Ascending aorta (tissue), 2 donors: ENCODE measurements at regions not wholly inside any gene's neighbourhood (a gene's known extent, or its start where the extent isn't known, plus 50 kb on each side); places are given as distances from the start of the nearest gene placed in this dataset.

Experiments used
- DNase-seq, 2 donors: peaks; one replicate each; pipeline ENCODE4 v3.0.0-alpha.2; 2019; ENCODE audit warnings: low spot score in 2 of 2
- H3K27ac ChIP-seq, 2 donors: fragments of 200-600 bp; sonication (generic); one replicate each; pipeline ENCODE4 v1.5.1; 2016 to 2017; ENCODE audit warnings: mild to moderate bottlenecking in 1 of 2
- H3K27me3 ChIP-seq: fragments of 200-600 bp; sonication (generic); one replicate; pipeline ENCODE4 v1.5.1; 2017
- H3K36me3 ChIP-seq, 2 donors: fragments of 200-600 bp; sonication (generic); one replicate each; pipeline ENCODE4 v1.5.1; 2016
- H3K4me1 ChIP-seq, 2 donors: fragments of 200-600 bp; sonication (generic); one replicate each; pipeline ENCODE4 v1.5.1; 2016 to 2017; ENCODE audit warnings: mild to moderate bottlenecking in 1 of 2
- H3K4me3 ChIP-seq, 2 donors: fragments of 200-600 bp; sonication (generic); one replicate each; pipeline ENCODE4 v1.5.1; 2016 to 2017; ENCODE audit warnings: mild to moderate bottlenecking in 1 of 2
- H3K9me3 ChIP-seq, 2 donors: fragments of 200-600 bp; sonication (generic); one replicate each; pipeline ENCODE4 v1.5.1; 2016
- intact Hi-C: fragments of 100-400 bp; cut with DNase I; formaldehyde crosslinking; loops from one replicate; pipeline ENCODE4 v1.15.1; 2023
- TF ChIP-seq, protein P1 (sequence below), 3 experiments: fragments of 200-600 bp in 2 of 3; fragments of 450-650 bp in 1 of 3; sonication (generic) in 2 of 3; IDR thresholded peaks; one replicate each; pipeline ENCODE4 v1.5.1; 2016 to 2019; ENCODE audit warnings: antibody characterized with exemption in 3 of 3, mild to moderate bottlenecking in 1 of 3, moderate library complexity in 1 of 3

DNA sequence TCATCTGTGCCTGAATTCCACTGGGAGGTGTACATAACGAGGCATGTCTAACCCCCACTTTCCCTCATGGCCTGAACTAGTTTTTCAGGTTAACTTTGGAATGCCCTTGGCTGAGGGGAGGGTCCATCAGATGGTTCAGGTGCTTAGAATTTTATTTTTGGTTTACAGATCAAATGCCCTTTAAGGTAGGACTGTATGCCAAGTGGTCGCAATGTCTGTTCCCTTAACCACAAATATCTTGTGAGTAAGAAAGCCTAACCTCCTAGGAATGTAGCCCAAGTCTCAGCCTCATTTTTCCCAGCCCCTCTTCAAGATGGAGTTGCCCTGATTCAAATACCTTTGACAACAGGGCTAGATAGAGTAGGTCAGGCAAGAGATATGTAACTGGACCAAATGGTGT lies 78.4 kb downstream of the RNASET2 start:
- Histone ChIP-seq H3K4me1 (no peaks in the 10 kb centered on the region), H3K27me3 (no peaks in the 10 kb centered on the region), H3K36me3 (no peaks in the 10 kb centered on the region), H3K9me3 (no peaks in the 10 kb centered on the region), H3K27ac (no peak overlapping the region), H3K4me3 (no peak overlapping the region)
- intact Hi-C loops, result no loop called here
- TF ChIP-seq, protein P1, sequence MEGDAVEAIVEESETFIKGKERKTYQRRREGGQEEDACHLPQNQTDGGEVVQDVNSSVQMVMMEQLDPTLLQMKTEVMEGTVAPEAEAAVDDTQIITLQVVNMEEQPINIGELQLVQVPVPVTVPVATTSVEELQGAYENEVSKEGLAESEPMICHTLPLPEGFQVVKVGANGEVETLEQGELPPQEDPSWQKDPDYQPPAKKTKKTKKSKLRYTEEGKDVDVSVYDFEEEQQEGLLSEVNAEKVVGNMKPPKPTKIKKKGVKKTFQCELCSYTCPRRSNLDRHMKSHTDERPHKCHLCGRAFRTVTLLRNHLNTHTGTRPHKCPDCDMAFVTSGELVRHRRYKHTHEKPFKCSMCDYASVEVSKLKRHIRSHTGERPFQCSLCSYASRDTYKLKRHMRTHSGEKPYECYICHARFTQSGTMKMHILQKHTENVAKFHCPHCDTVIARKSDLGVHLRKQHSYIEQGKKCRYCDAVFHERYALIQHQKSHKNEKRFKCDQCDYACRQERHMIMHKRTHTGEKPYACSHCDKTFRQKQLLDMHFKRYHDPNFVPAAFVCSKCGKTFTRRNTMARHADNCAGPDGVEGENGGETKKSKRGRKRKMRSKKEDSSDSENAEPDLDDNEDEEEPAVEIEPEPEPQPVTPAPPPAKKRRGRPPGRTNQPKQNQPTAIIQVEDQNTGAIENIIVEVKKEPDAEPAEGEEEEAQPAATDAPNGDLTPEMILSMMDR (IDR thresholded peaks at IDR 0.05), result no peak
- no peak for DNase-seq

DNA sequence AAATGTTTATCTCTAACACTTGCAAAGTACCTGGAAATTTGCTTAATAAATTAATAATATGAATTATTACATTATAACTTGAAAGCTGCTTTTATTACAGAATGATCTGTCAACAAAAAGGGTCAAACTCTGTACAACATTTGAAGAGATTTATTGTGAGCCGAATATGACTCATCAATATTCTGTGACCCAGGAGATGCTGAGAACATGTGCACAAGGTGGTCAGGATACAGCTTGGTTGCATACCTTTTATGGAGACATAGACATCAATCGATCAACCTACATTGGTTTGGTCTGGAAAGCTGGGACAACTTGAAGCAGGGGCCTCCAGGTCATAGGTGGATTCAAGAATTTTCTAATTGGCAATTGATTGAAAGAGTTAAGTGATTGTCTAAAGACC lies 79.0 kb downstream of the RNASET2 start:
- Histone ChIP-seq H3K27ac (no peak overlapping the region), H3K36me3 (no peaks in the 10 kb centered on the region), H3K9me3 (no peaks in the 10 kb centered on the region), H3K4me3 (no peak overlapping the region), H3K27me3 (no peaks in the 10 kb centered on the region), H3K4me1 (no peaks in the 10 kb centered on the region)
- intact Hi-C loops, result no loop called here
- TF ChIP-seq, protein P1 (IDR thresholded peaks at IDR 0.05), result no peak
- no peak for DNase-seq

DNA sequence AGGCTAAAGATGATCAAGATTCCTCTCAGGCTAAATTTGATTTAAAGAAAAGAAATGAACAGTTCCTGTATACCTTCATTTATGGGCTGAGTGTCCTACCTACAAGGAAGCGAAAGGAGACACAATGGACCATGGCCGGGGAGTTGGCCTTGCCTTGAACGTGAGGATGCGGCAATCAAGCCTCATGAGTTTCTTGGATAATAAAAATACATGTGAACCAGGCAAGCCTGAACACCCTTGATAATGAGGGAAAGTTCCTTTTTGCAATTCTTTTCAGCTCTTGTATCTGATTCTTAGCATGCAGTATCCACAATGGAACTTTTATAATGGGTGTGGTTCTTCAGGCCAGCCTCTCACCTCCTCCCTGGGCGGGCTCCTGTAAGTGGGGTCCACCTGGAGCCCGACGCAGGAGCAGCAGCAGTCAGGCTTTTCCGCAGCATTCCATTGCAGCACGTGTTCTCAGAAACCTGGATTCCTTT lies 83.8 kb downstream of the RNASET2 start:
- TF ChIP-seq, protein P1 (IDR thresholded peaks at IDR 0.05), result no peak

DNA sequence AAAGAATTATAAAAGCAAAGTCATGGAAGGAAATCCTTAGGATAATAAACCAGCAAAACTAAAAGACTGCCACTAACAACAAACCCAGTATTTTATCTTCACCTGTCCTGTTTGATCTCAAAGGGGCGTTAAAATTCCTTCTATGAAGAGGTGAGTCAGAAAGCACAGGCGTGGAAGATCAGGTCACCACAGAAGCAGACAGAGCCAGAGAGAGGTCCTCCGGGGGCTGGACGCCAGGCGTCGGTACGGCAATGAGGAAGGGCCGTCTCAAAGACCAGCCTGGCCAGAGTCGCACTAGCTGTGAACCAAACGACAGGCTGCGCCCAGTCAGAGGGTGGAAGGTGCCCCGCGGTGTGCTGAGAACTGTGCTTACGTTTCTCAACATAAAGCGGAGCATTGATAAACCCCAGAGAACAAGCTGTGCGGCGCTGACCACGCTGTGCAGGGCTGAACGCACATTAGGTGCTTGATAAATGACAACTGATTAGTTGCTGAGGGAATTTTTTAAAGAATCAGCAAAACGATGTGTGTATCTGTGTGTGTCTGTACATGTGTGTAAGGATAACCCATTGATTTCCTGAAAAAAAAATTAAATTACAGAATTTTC lies 85.6 kb downstream of the RNASET2 start:
- H3K9me3 ChIP-seq, result no peaks in the 10 kb centered on the region
- TF ChIP-seq, protein P1 (IDR thresholded peaks at IDR 0.05), result no peak
- H3K27ac ChIP-seq, result no peak overlapping the region
- no peaks in the 10 kb centered on the region for H3K27me3 ChIP-seq
- no peak for DNase-seq
- no peaks in the 10 kb centered on the region for H3K36me3 ChIP-seq
- no peaks in the 10 kb centered on the region for H3K4me1 ChIP-seq
- no peak overlapping the region for H3K4me3 ChIP-seq
- intact Hi-C loops, result no loop called here

More for the DNA sequence above, 83.8 kb downstream of the RNASET2 start:
- Histone ChIP-seq H3K27me3 (no peaks in the 10 kb centered on the region), H3K9me3 (no peaks in the 10 kb centered on the region), H3K36me3 (no peaks in the 10 kb centered on the region), H3K27ac (no peak overlapping the region), H3K4me1 (no peaks in the 10 kb centered on the region), H3K4me3 (no peak overlapping the region)
- DNase-seq, result no peak
- intact Hi-C loops, result no loop called here

DNA sequence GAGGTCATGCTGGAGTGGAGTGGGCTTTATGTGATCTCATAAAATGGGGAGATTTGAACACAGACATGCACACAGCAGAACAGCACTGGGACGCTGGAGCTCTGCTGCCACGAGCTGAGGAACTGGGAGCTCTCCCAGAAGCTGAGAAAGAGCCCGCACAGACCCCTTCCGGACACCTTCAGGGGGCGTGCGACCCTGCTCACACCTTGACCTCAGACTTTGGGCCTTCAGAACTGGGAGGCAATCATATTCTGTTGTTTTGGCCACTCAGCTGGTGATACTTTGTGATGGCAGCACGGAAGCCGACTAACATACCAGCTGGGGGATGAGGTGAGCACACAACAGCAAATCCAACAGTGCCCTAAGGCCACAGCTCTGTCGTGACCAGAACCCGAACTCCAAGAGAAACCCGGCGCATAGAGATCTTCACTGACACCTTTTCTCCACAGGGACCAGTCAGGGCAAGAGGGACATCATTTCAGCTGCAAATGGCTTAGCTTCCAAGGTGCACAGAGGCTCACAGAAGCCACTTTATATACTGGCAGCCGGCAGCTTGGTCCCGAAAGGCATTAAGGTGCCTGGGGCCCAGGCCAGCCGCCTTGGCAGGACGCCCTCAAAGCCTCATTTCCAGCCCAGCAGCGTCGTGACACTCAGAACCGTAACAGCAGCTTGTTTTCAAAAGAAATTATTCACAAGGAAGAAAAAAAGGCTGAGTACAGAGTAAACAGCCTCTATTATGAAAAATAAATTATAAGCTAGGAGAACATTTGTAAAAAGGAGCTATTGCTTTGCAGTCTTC lies 89.3 kb downstream of the RNASET2 start:
- DNase-seq, result no peak
- TF ChIP-seq, protein P1 (IDR thresholded peaks at IDR 0.05), result no peak
- H3K27ac ChIP-seq, result no peak overlapping the region
- peaks cover 2 to 3% of the 10 kb centered on the region in 2 donors for H3K4me1 ChIP-seq
- no peaks in the 10 kb centered on the region for H3K36me3 ChIP-seq
- intact Hi-C loops, result no loop called here
- no peaks in the 10 kb centered on the region for H3K27me3 ChIP-seq
- H3K4me3 ChIP-seq, result no peak overlapping the region
- no peaks in the 10 kb centered on the region for H3K9me3 ChIP-seq
